PFSK-1 (cell line): ENCODE measurements at regions not wholly inside any gene's neighbourhood (a gene's known extent, or its start where the extent isn't known, plus 50 kb on each side); places are given as distances from the start of the nearest gene placed in this dataset.

Experiments used
- FOXP2 ChIP-seq: optimal IDR thresholded peaks from 2 replicates; pipeline ENCODE3; 2011; ENCODE audit warnings: borderline replicate concordance, control low read depth, inconsistent platforms; ENCODE audit not compliant: insufficient read depth; ENCODE audit errors: extremely low read length, extremely low read depth
- POLR2AphosphoS5 ChIP-seq: IDR thresholded peaks from 2 replicates; pipeline ENCODE4 v1.6.1; 2012; ENCODE audit warnings: low read depth, mild to moderate bottlenecking, control low read depth, low read length, moderate library complexity
- REST ChIP-seq, 2 experiments: IDR thresholded peaks; 2 replicates each; pipeline versions ENCODE4 v1.6.1 to v1.8.0; 2011 to 2012; ENCODE audit warnings: low read depth in 2 of 2, low read length in 2 of 2, control low read depth in 1 of 2, inconsistent platforms in 1 of 2, mild to moderate bottlenecking in 1 of 2, moderate library complexity in 1 of 2; ENCODE audit not compliant: insufficient read depth in 1 of 2
- SIN3A ChIP-seq: IDR thresholded peaks from 2 replicates; pipeline ENCODE4 v1.6.1; 2012; ENCODE audit warnings: mild to moderate bottlenecking, low read length, moderate library complexity, borderline replicate concordance; ENCODE audit not compliant: insufficient read depth
- TAF1 ChIP-seq: IDR thresholded peaks from 2 replicates; pipeline ENCODE4 v1.6.1; 2012; ENCODE audit warnings: low read length, control low read depth, borderline replicate concordance; ENCODE audit not compliant: insufficient read depth

- TF ChIP-seq POLR2AphosphoS5 (no peak), REST (IDR thresholded peaks at IDR 0.05; ENCODE audit: insufficient read depth in 1 of 2, low read depth in 2 of 2, low read length in 2 of 2) (no peak)
Observed at GRCh38 chr13:82912564-82912963, 969.7 kb downstream of the SLITRK1 start.

GRCh38 chr13:82905071-82905470, 977.2 kb downstream of the SLITRK1 start:
- no peak for TF ChIP-seq POLR2AphosphoS5
- no peak for TF ChIP-seq FOXP2
- TF ChIP-seq REST (IDR thresholded peaks at IDR 0.05; ENCODE audit: insufficient read depth in 1 of 2, low read depth in 2 of 2, low read length in 2 of 2) = no peak

- TF ChIP-seq POLR2AphosphoS5 = no peak
- no peak for TF ChIP-seq FOXP2
- TF ChIP-seq TAF1 = no peak
- no peak for TF ChIP-seq REST (IDR thresholded peaks at IDR 0.05; ENCODE audit: insufficient read depth in 1 of 2, low read depth in 2 of 2, low read length in 2 of 2)
- no peak for TF ChIP-seq SIN3A
Observed at GRCh38 chr13:82900453-82900852, 981.8 kb downstream of the SLITRK1 start.

GRCh38 chr13:82898586-82898985, 983.7 kb downstream of the SLITRK1 start:
- no peak for TF ChIP-seq POLR2AphosphoS5
- no peak for TF ChIP-seq FOXP2
- no peak for TF ChIP-seq SIN3A
- no peak for TF ChIP-seq REST (IDR thresholded peaks at IDR 0.05; ENCODE audit: insufficient read depth in 1 of 2, low read depth in 2 of 2, low read length in 2 of 2)
- no peak for TF ChIP-seq TAF1

GRCh38 chr13:82879921-82880320, 1002.4 kb downstream of the SLITRK1 start:
- no peak for TF ChIP-seq POLR2AphosphoS5
- no peak for TF ChIP-seq FOXP2
- TF ChIP-seq REST (IDR thresholded peaks at IDR 0.05; ENCODE audit: insufficient read depth in 1 of 2, low read depth in 2 of 2, low read length in 2 of 2) = no peak
- TF ChIP-seq TAF1 = no peak
- TF ChIP-seq SIN3A = no peak
